GM23248 (cell line): ENCODE measurements at regions not wholly inside any gene's neighbourhood (a gene's known extent, or its start where the extent isn't known, plus 50 kb on each side); places are given as distances from the start of the nearest gene placed in this dataset.

Source experiments
- EZH2 ChIP-seq: fragments of 200-600 bp; sonication (generic); IDR thresholded peaks from 2 replicates; pipeline ENCODE4 v1.6.1; 2018; ENCODE audit warnings: antibody characterized with exemption, mild to moderate bottlenecking; ENCODE audit not compliant: insufficient read depth, poor library complexity, severe bottlenecking
- EZH2phosphoT487 ChIP-seq: fragments of 200-600 bp; sonication (generic); IDR thresholded peaks from 2 replicates; pipeline ENCODE4 v1.6.1; 2018; ENCODE audit warnings: antibody characterized with exemption, moderate library complexity, mild to moderate bottlenecking, low read depth; ENCODE audit not compliant: insufficient read depth

DNA sequence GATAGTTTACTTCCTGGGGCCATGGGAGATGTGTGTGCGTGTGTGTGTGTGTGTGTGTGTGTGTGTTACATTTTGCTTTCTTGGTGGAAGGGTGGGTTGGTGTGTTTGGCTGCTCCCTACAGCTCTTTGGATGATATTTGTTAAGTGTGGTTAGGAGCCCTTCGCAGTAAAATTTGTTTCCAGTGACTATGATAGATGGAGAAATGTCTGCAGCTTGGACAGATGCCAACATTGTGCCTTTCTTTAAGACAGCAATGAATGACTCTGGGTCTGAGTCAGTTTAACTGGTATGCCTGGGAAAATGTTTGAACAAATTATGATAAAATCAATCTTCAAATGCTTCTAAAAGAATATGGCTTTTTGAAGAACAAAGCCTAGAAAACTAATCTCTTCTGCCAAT, 102.7 kb upstream of the TRPC6 start:
- TF ChIP-seq EZH2 (no peak), EZH2phosphoT487 (no peak)
